HEK293T (cell line): ENCODE measurements at regions not wholly inside any gene's neighbourhood (a gene's known extent, or its start where the extent isn't known, plus 50 kb on each side); places are given as distances from the start of the nearest gene placed in this dataset.

ENCODE experiments used
- HDGF ChIP-seq: fragments of 450-650 bp; IDR thresholded peaks from 2 replicates; pipeline ENCODE4 v1.6.1; 2017; ENCODE audit warnings: antibody characterized with exemption, borderline replicate concordance
- NFRKB ChIP-seq: fragments of 450-650 bp; IDR thresholded peaks from 2 replicates; pipeline ENCODE4 v1.6.1; 2016; ENCODE audit warnings: mild to moderate bottlenecking, moderate library complexity
- SP1 ChIP-seq: fragments of 450-650 bp; IDR thresholded peaks from 2 replicates; pipeline ENCODE4 v1.6.1; 2017

GRCh38 chr2:180385601-180386201 is 378.6 kb upstream of the CWC22 start:
- no peak for TF ChIP-seq SP1
- TF ChIP-seq HDGF = no peak
- no peak for TF ChIP-seq NFRKB
